HPDE6-E6E7 (cell line): ENCODE measurements at regions not wholly inside any gene's neighbourhood (a gene's known extent, or its start where the extent isn't known, plus 50 kb on each side); places are given as distances from the start of the nearest gene placed in this dataset.
A peak's percentile ranks its signal among the peaks of the same experiment; 100 is the strongest.

Experiments used
- DNase-seq: peaks from one replicate; pipeline ENCODE4 v3.0.0; 2011; ENCODE audit warnings: missing footprints; ENCODE audit errors: extremely low spot score

GRCh38 chr18:34592961-34593382 lies 117.1 kb upstream of the DTNA start:
- peak; percentile 5 for DNase-seq

GRCh38 chr18:34594266-34594665 lies 115.8 kb upstream of the DTNA start:
- DNase-seq: no peak

- no peak for DNase-seq
Observed at GRCh38 chr18:34595690-34596089, 114.4 kb upstream of the DTNA start.

- no peak for DNase-seq
Observed at GRCh38 chr18:34598120-34598635, 111.9 kb upstream of the DTNA start.

- DNase-seq: no peak
Observed at GRCh38 chr18:34600158-34600557, 109.9 kb upstream of the DTNA start.

GRCh38 chr18:34600874-34601656 lies 109.0 kb upstream of the DTNA start:
- no peak for DNase-seq

GRCh38 chr18:34604591-34604990 lies 105.5 kb upstream of the DTNA start:
- no peak for DNase-seq

- no peak for DNase-seq
Observed at GRCh38 chr18:34606851-34607250, 103.2 kb upstream of the DTNA start.

GRCh38 chr18:34608064-34608463 lies 102.0 kb upstream of the DTNA start:
- DNase-seq: no peak

GRCh38 chr18:34609986-34610648 lies 100.0 kb upstream of the DTNA start:
- DNase-seq: no peak

GRCh38 chr18:34611904-34612303 lies 98.2 kb upstream of the DTNA start:
- DNase-seq: no peak

- no peak for DNase-seq
Observed at GRCh38 chr18:34620258-34620861, 89.7 kb upstream of the DTNA start.

- DNase-seq: no peak
Observed at GRCh38 chr18:34623557-34623956, 86.5 kb upstream of the DTNA start.

- no peak for DNase-seq
Observed at GRCh38 chr18:34624551-34624950, 85.5 kb upstream of the DTNA start.

- DNase-seq: no peak
Observed at GRCh38 chr18:34626404-34627136, 83.5 kb upstream of the DTNA start.

GRCh38 chr18:34627137-34627920 lies 82.8 kb upstream of the DTNA start:
- DNase-seq: no peak

GRCh38 chr18:34631093-34631966 lies 78.8 kb upstream of the DTNA start:
- no peak for DNase-seq

- DNase-seq: no peak
Observed at GRCh38 chr18:34632321-34632720, 77.8 kb upstream of the DTNA start.

GRCh38 chr18:34633368-34633767 lies 76.7 kb upstream of the DTNA start:
- DNase-seq: no peak

- DNase-seq: no peak
Observed at GRCh38 chr18:34637094-34637801, 72.8 kb upstream of the DTNA start.
